ENCODE measurements at regions not wholly inside any gene's neighbourhood (a gene's known extent, or its start where the extent isn't known, plus 50 kb on each side); places are given as distances from the start of the nearest gene placed in this dataset.
"Not testable (repeated sequence)": the region's sequence is repeated elsewhere in the genome, so short reads cannot be mapped to it uniquely, and the experiment has no call there.

DNA sequence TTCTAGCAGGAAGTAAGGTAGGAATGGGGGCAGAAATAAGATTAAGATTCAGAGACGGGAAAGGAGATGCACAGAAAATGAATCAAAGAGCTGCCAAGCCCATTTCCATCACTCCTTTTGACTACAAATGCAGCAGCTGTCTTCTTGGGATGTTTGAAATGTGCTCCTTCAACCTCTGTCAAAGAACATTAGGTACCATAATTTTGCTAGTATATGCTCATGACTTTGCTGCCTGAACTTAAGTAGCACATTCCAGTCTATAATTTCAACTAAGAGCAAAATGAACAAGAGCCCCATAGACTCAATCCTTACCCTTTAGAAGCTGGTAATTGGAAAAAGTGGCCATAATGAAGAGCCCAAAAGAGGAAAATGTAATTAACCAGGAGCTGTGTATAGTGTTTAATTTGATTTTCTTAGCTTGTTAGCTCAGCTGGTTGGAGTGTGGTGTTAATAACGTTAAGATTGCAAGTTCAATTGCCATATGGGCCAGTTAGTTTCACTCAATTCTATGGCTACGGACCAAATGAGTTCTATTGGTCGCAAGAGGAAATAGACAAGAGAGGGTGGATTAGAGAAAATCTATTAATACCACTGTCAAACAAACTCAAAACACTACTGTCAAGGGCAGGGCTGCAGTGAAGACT lies 349.9 kb downstream of the ZBBX start:
- H3K9me3 ChIP-seq, result no peaks in the 10 kb centered on the region
- intact Hi-C loops (cut with DNase I, micrococcal nuclease), result no loop called here
- TF ChIP-seq, protein P1, sequence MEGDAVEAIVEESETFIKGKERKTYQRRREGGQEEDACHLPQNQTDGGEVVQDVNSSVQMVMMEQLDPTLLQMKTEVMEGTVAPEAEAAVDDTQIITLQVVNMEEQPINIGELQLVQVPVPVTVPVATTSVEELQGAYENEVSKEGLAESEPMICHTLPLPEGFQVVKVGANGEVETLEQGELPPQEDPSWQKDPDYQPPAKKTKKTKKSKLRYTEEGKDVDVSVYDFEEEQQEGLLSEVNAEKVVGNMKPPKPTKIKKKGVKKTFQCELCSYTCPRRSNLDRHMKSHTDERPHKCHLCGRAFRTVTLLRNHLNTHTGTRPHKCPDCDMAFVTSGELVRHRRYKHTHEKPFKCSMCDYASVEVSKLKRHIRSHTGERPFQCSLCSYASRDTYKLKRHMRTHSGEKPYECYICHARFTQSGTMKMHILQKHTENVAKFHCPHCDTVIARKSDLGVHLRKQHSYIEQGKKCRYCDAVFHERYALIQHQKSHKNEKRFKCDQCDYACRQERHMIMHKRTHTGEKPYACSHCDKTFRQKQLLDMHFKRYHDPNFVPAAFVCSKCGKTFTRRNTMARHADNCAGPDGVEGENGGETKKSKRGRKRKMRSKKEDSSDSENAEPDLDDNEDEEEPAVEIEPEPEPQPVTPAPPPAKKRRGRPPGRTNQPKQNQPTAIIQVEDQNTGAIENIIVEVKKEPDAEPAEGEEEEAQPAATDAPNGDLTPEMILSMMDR (IDR thresholded peaks at IDR 0.05), result no peak
- no peak overlapping the region for H3K4me3 ChIP-seq
- H3K4me1 ChIP-seq (ENCODE audit: low read depth), result no peaks in the 10 kb centered on the region
- H3K36me3 ChIP-seq (ENCODE audit: low read depth), result no peaks in the 10 kb centered on the region
- ATAC-seq (no peak), DNase-seq (no peak)

DNA sequence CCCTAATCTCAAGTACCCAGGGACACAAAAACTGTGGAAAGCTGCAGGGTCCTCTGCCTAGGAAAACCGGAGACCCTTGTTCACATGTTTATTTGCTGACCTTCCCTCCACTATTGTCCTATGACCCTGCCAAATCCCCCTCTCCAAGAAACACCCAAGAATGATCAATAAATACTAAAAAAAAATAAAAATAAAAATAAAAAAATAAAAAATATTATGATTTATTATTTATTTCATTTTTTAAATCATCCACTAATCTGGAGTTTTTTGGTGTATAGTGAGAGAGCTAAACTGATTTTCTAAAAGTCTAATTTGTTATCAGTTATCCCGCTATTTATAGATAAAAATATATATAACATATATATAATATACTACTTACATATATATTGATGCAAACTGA lies 360.6 kb downstream of the ZBBX start:
- DNase-seq; intact Hi-C loops (cut with DNase I, micrococcal nuclease); H3K36me3 ChIP-seq (ENCODE audit: low read depth); H3K4me3 ChIP-seq; H3K4me1 ChIP-seq (ENCODE audit: low read depth); ATAC-seq: not testable (repeated sequence)
- peaks cover 15% of the 10 kb centered on the region for H3K9me3 ChIP-seq

DNA sequence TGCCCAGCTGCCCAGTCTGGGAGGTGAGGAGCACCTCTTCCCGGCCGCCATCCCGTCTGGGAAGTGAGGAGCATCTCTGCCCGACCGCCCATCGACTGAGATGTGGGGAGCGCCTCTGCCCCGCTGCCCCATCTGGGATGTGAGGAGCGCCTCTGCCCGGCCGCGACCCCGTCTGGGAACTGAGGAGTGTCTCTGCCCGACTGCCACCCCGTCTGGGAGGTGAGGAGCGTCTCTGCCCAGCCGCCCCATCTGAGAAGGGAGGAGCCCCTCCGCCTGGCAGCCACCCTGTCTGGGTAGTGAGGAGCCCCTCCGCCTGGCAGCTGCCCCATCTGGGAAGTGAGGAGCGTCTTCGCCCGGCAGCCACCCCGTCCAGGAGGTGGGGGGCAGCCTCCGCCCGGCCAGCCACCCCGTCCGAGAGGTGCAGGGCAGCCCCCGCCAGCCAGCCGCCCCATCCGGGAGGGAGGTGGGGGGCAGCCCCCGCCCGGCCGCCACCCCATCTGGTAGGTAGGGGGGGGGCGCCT lies 361.4 kb downstream of the ZBBX start:
- peaks cover 15% of the 10 kb centered on the region for H3K9me3 ChIP-seq
- DNase-seq, result peak in 1 of 3 donors; percentile 33
- H3K4me3 ChIP-seq; ATAC-seq; intact Hi-C loops (cut with DNase I, micrococcal nuclease); H3K4me1 ChIP-seq (ENCODE audit: low read depth); H3K36me3 ChIP-seq (ENCODE audit: low read depth): not testable (repeated sequence)

DNA sequence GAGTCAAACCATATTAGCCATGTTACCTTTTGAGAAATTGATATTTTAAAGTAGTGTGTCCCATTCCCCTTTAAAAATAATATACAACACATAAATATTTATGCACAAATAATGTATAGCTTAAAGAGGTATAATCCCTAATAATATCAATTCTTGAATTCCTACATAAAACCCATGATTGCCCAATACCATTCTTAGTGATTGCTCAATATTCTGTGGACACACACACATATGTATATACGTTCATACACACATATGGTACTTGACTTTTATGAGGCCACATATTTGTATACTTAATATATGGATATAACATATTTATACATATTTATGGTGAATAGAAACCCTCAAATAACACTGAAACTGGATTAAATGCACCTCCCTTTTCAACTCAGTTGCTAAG lies 367.4 kb downstream of the ZBBX start:
- H3K36me3 ChIP-seq (ENCODE audit: low read depth), result no peaks in the 10 kb centered on the region
- H3K4me3 ChIP-seq, result no peak overlapping the region
- intact Hi-C loops (cut with DNase I, micrococcal nuclease), result no loop called here
- ATAC-seq, result no peak
- TF ChIP-seq, protein P1 (IDR thresholded peaks at IDR 0.05), result no peak
- no peaks in the 10 kb centered on the region for H3K4me1 ChIP-seq (ENCODE audit: low read depth)
- H3K9me3 ChIP-seq, result peaks cover 12% of the 10 kb centered on the region
- no peak for DNase-seq

DNA sequence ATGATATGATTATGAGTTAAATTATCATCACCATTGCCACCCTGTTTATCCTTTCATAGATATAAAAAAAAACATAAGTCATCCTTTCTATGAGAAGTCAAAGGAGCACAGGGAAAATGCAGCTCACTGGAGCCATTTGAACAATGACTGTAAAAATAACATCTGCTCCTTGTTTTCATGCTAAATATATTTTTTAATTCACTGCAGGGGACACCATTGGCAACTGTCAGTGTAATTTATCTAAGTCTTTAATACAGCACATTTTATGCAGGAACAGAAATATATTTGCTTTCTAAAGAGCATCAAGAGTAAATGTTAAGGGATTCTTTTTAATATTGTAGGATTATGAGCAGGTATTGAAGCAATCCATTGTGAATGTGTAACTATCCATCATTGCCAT lies 371.3 kb downstream of the ZBBX start:
- TF ChIP-seq, protein P1 (IDR thresholded peaks at IDR 0.05), result no peak
- DNase-seq, result no peak
- intact Hi-C loops (cut with DNase I, micrococcal nuclease), result no loop called here

DNA sequence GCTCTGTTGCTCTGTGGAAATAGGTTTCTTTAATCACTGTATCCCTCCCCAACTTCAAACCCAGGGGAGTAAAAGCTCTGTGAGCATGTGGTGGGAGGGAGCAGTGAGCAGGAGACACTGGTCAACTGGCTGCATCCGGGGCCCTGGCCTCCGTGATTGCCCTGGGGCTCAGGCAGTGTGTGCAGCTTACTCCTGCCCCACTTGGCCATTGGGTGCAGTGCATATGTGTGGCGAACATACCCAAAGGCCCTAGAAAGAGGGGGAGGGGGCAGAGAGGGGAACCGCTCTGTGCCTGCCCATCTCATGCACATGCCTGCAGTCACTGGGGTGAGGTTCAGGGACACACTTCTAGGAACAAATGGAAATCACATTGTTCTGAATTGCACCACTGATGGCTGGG lies 378.7 kb downstream of the ZBBX start:
- H3K9me3 ChIP-seq, result peaks cover 22% of the 10 kb centered on the region
- TF ChIP-seq, protein P1 (IDR thresholded peaks at IDR 0.05), result no peak
- DNase-seq (no peak), ATAC-seq (no peak)
- H3K36me3 ChIP-seq (ENCODE audit: low read depth), result no peaks in the 10 kb centered on the region
- no peak overlapping the region for H3K4me3 ChIP-seq
- intact Hi-C loops (cut with DNase I, micrococcal nuclease), result no loop called here
- no peaks in the 10 kb centered on the region for H3K4me1 ChIP-seq (ENCODE audit: low read depth)

More for the DNA sequence above, 371.3 kb downstream of the ZBBX start:
- ATAC-seq, result no peak
- Histone ChIP-seq H3K4me3 (no peak overlapping the region), H3K9me3 (peaks cover 9% of the 10 kb centered on the region), H3K36me3 (ENCODE audit: low read depth) (no peaks in the 10 kb centered on the region), H3K4me1 (ENCODE audit: low read depth) (no peaks in the 10 kb centered on the region)
